ENCODE measurements at regions not wholly inside any gene's neighbourhood (a gene's known extent, or its start where the extent isn't known, plus 50 kb on each side); places are given as distances from the start of the nearest gene placed in this dataset.

- no peak for DNase-seq
- no peak for TF ChIP-seq CTCF (IDR thresholded peaks at IDR 0.05)
- intact Hi-C loops (cut with DNase I, micrococcal nuclease) = no loop called here
Measured at GRCh38 chr5:124220418-124220817, 526.0 kb downstream of the ZNF608 start.

GRCh38 chr5:124212934-124213333, 533.5 kb downstream of the ZNF608 start:
- no peaks in the 10 kb centered on the region for H3K4me1 ChIP-seq (ENCODE audit: low read depth)
- TF ChIP-seq CTCF (IDR thresholded peaks at IDR 0.05) = no peak
- DNase-seq (no peak), ATAC-seq (no peak)
- intact Hi-C loops (cut with DNase I, micrococcal nuclease) = no loop called here
- H3K36me3 ChIP-seq (ENCODE audit: low read depth) = no peaks in the 10 kb centered on the region
- H3K9me3 ChIP-seq = no peaks in the 10 kb centered on the region
- no peak overlapping the region for H3K4me3 ChIP-seq

More at GRCh38 chr5:124220418-124220817, 526.0 kb downstream of the ZNF608 start:
- no peaks in the 10 kb centered on the region for H3K9me3 ChIP-seq
- H3K4me1 ChIP-seq (ENCODE audit: low read depth) = no peaks in the 10 kb centered on the region
- ATAC-seq = no peak
- H3K4me3 ChIP-seq = no peak overlapping the region
- H3K36me3 ChIP-seq (ENCODE audit: low read depth) = no peaks in the 10 kb centered on the region

- H3K36me3 ChIP-seq (ENCODE audit: low read depth) = no peaks in the 10 kb centered on the region
- H3K4me3 ChIP-seq = no peak overlapping the region
- intact Hi-C loops (cut with DNase I, micrococcal nuclease) = no loop called here
- no peak for DNase-seq
- no peak for TF ChIP-seq CTCF (IDR thresholded peaks at IDR 0.05)
- no peaks in the 10 kb centered on the region for H3K9me3 ChIP-seq
- ATAC-seq = no peak
- H3K4me1 ChIP-seq (ENCODE audit: low read depth) = no peaks in the 10 kb centered on the region
Measured at GRCh38 chr5:124210111-124210910, 536.1 kb downstream of the ZNF608 start.

- Histone ChIP-seq H3K9me3 (peaks cover 9% of the 10 kb centered on the region), H3K4me3 (no peak overlapping the region), H3K36me3 (ENCODE audit: low read depth) (no peaks in the 10 kb centered on the region), H3K4me1 (ENCODE audit: low read depth) (no peaks in the 10 kb centered on the region)
- DNase-seq = no peak
- intact Hi-C loops (cut with DNase I, micrococcal nuclease) = no loop called here
- no peak for TF ChIP-seq CTCF (IDR thresholded peaks at IDR 0.05)
- ATAC-seq = peak; percentile 57
Measured at GRCh38 chr5:124207118-124207517, 539.3 kb downstream of the ZNF608 start.

- TF ChIP-seq CTCF (IDR thresholded peaks at IDR 0.05) = no peak
- intact Hi-C loops (cut with DNase I, micrococcal nuclease) = no loop called here
Measured at GRCh38 chr5:124206540-124206939, 539.9 kb downstream of the ZNF608 start.

More at GRCh38 chr5:124206540-124206939, 539.9 kb downstream of the ZNF608 start:
- Histone ChIP-seq H3K9me3 (peaks cover 9% of the 10 kb centered on the region), H3K4me3 (no peak overlapping the region), H3K36me3 (ENCODE audit: low read depth) (no peaks in the 10 kb centered on the region), H3K4me1 (ENCODE audit: low read depth) (no peaks in the 10 kb centered on the region)
- no peak for ATAC-seq
- DNase-seq = no peak

Measured in mucosa of descending colon (tissue), 3 donors.